ENCODE measurements at regions not wholly inside any gene's neighbourhood (a gene's known extent, or its start where the extent isn't known, plus 50 kb on each side); places are given as distances from the start of the nearest gene placed in this dataset.

- Mint-ChIP-seq H3K4me3 (no peak overlapping the region), H3K36me3 (no peaks in the 10 kb centered on the region), H3K9me3 (peaks cover 4% of the 10 kb centered on the region; the same call in 1 of the 2 replicates), H3K27ac (no peak overlapping the region), H3K4me1 (peaks cover 4% of the 10 kb centered on the region), H3K27me3 (ENCODE audit: low read depth) (no peaks in the 10 kb centered on the region; the same call in 1 of the 2 replicates)
- ChIA-PET CTCF (interaction anchor here (0.7 to 3.6 kb wide), 4 partner anchors 15 to 390 kb away, joined by 3 to 31 read pairs (median 15); no protein-coding TSS in a partner anchor), POLR2A (no interaction called here)
- TF ChIP-seq MYBL2 (CRISPR knock-in tag; IDR thresholded peaks at IDR 0.05) (no peak), ZNF219 (CRISPR knock-in tag; IDR thresholded peaks at IDR 0.05; ENCODE audit: borderline replicate concordance) (no peak), RORB (CRISPR knock-in tag; IDR thresholded peaks at IDR 0.05) (no peak), NFYB (CRISPR knock-in tag; conservative IDR thresholded peaks at IDR 0.05; ENCODE audit: low read depth) (no peak), TP53 (CRISPR knock-in tag; IDR thresholded peaks at IDR 0.05) (no peak), PRRX2 (CRISPR knock-in tag; IDR thresholded peaks at IDR 0.05) (no peak), CREM (CRISPR knock-in tag; IDR thresholded peaks at IDR 0.05) (no peak), ZNF121 (CRISPR knock-in tag; IDR thresholded peaks at IDR 0.05) (no peak), NR1H2 (CRISPR knock-in tag; IDR thresholded peaks at IDR 0.05) (no peak), TEAD4 (CRISPR knock-in tag; IDR thresholded peaks at IDR 0.05) (no peak)
- TF ChIP-seq, protein P1, sequence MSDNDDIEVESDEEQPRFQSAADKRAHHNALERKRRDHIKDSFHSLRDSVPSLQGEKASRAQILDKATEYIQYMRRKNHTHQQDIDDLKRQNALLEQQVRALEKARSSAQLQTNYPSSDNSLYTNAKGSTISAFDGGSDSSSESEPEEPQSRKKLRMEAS (CRISPR knock-in tag; IDR thresholded peaks at IDR 0.05) = no peak
- TF ChIP-seq, protein P2, sequence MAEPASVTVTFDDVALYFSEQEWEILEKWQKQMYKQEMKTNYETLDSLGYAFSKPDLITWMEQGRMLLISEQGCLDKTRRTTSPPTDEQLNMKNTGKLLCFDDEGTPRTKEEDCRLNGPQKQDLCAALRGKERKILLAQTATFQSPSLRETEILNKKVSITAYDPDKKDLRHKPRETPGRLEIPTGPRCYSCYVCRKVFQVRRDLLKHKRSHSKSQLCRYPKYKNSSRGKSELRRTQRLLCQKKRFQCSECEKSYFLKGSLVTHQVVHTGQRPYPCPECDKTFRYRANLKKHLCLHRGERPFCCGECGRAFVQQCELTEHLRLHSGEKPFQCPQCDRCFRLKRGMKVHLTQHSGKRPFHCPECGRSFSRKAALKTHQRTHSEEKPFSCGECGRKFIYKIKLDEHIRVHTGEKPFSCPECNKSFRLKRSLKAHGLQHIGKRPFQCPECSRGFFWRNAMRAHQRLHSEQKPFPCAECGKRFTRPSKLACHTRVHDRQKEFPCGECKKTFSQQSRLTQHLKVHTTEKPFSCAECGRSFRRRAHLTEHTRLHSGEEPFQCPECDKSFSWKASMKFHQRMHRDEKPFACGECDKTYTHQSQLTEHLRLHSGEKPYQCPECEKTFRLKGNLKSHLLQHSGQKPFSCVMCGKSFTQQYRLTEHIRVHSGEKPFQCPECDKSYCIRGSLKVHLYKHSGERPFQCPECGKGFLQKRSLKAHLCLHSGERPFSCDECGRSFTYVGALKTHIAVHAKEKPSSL (CRISPR knock-in tag; conservative IDR thresholded peaks at IDR 0.05) = no peak
- DNase-seq (ENCODE audit: low spot score) (no peak), ATAC-seq (no peak)
Measured at GRCh38 chr17:15154618-15155017, 110.5 kb downstream of the PMP22 start.

DNA sequence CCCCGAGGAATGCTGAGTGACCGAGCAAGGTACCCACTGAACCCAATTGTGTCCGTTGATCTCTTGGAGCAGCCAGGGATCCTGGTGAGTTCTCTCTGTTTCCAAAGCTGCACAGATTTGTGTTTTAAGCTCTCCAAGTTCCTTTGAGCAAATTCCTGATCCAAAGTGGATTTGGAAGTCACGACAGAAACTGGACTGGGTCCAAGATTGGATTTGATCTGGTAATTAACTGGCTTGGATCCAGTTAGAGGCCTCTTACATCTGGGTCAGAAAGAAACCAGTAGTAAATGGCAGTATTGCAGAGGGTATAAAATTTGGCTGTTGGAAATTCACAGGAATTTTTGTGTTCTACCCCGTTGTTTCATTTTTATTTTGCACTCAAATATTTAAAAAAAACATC, 119.5 kb downstream of the PMP22 start:
- POLR2A ChIA-PET = no interaction called here
- Mint-ChIP-seq H3K27me3 (ENCODE audit: low read depth) (peaks cover 2% of the 10 kb centered on the region; the same call in 1 of the 2 replicates), H3K27ac (no peak overlapping the region), H3K36me3 (no peaks in the 10 kb centered on the region), H3K4me1 (peaks cover 4% of the 10 kb centered on the region; the same call in 1 of the 2 replicates), H3K4me3 (no peak overlapping the region), H3K9me3 (peaks cover 6% of the 10 kb centered on the region; the same call in 1 of the 2 replicates)
- DNase-seq (ENCODE audit: low spot score) (no peak), ATAC-seq (no peak)
- TF ChIP-seq, protein P3, sequence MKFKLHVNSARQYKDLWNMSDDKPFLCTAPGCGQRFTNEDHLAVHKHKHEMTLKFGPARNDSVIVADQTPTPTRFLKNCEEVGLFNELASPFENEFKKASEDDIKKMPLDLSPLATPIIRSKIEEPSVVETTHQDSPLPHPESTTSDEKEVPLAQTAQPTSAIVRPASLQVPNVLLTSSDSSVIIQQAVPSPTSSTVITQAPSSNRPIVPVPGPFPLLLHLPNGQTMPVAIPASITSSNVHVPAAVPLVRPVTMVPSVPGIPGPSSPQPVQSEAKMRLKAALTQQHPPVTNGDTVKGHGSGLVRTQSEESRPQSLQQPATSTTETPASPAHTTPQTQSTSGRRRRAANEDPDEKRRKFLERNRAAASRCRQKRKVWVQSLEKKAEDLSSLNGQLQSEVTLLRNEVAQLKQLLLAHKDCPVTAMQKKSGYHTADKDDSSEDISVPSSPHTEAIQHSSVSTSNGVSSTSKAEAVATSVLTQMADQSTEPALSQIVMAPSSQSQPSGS (CRISPR knock-in tag; IDR thresholded peaks at IDR 0.05; ENCODE audit: borderline replicate concordance, low read depth) = no peak
- no peak for TF ChIP-seq MYBL2 (CRISPR knock-in tag; IDR thresholded peaks at IDR 0.05)
- TF ChIP-seq, protein P4, sequence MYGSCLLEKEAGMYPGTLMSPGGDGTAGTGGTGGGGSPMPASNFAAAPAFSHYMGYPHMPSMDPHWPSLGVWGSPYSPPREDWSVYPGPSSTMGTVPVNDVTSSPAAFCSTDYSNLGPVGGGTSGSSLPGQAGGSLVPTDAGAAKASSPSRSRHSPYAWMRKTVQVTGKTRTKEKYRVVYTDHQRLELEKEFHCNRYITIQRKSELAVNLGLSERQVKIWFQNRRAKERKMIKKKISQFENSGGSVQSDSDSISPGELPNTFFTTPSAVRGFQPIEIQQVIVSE (CRISPR knock-in tag; IDR thresholded peaks at IDR 0.05; ENCODE audit: borderline replicate concordance) = no peak
- TF ChIP-seq NR1H2 (CRISPR knock-in tag; IDR thresholded peaks at IDR 0.05) = no peak
- no peak for TF ChIP-seq NR2C2 (CRISPR knock-in tag; IDR thresholded peaks at IDR 0.05)
- TF ChIP-seq OVOL2 (CRISPR knock-in tag; IDR thresholded peaks at IDR 0.05; ENCODE audit: borderline replicate concordance) = no peak
- no peak for TF ChIP-seq ZNF138 (CRISPR knock-in tag; conservative IDR thresholded peaks at IDR 0.05)
- no peak for TF ChIP-seq ZNF121 (CRISPR knock-in tag; IDR thresholded peaks at IDR 0.05)
- TF ChIP-seq PRDM15 (CRISPR knock-in tag; IDR thresholded peaks at IDR 0.05) = no peak
- TF ChIP-seq ETV6 (CRISPR knock-in tag; IDR thresholded peaks at IDR 0.05) = no peak
- TF ChIP-seq, protein P5, sequence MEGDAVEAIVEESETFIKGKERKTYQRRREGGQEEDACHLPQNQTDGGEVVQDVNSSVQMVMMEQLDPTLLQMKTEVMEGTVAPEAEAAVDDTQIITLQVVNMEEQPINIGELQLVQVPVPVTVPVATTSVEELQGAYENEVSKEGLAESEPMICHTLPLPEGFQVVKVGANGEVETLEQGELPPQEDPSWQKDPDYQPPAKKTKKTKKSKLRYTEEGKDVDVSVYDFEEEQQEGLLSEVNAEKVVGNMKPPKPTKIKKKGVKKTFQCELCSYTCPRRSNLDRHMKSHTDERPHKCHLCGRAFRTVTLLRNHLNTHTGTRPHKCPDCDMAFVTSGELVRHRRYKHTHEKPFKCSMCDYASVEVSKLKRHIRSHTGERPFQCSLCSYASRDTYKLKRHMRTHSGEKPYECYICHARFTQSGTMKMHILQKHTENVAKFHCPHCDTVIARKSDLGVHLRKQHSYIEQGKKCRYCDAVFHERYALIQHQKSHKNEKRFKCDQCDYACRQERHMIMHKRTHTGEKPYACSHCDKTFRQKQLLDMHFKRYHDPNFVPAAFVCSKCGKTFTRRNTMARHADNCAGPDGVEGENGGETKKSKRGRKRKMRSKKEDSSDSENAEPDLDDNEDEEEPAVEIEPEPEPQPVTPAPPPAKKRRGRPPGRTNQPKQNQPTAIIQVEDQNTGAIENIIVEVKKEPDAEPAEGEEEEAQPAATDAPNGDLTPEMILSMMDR (IDR thresholded peaks at IDR 0.05) = no peak
- CTCF ChIA-PET = no interaction called here

Data from WTC11 (cell line).